ENCODE measurements at regions not wholly inside any gene's neighbourhood (a gene's known extent, or its start where the extent isn't known, plus 50 kb on each side); places are given as distances from the start of the nearest gene placed in this dataset.

GRCh38 chr5:174448662-174449061 is 275.7 kb upstream of the MSX2 start:
- DNase-seq (ENCODE audit: insufficient read length, low spot score) (no peak), FAIRE-seq (no peak)
- TF ChIP-seq, protein P1, sequence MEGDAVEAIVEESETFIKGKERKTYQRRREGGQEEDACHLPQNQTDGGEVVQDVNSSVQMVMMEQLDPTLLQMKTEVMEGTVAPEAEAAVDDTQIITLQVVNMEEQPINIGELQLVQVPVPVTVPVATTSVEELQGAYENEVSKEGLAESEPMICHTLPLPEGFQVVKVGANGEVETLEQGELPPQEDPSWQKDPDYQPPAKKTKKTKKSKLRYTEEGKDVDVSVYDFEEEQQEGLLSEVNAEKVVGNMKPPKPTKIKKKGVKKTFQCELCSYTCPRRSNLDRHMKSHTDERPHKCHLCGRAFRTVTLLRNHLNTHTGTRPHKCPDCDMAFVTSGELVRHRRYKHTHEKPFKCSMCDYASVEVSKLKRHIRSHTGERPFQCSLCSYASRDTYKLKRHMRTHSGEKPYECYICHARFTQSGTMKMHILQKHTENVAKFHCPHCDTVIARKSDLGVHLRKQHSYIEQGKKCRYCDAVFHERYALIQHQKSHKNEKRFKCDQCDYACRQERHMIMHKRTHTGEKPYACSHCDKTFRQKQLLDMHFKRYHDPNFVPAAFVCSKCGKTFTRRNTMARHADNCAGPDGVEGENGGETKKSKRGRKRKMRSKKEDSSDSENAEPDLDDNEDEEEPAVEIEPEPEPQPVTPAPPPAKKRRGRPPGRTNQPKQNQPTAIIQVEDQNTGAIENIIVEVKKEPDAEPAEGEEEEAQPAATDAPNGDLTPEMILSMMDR (IDR thresholded peaks at IDR 0.05; ENCODE audit: insufficient read depth, missing control alignments): no peak

- FAIRE-seq (no peak), DNase-seq (ENCODE audit: insufficient read length, low spot score) (no peak)
- TF ChIP-seq, protein P1 (IDR thresholded peaks at IDR 0.05; ENCODE audit: insufficient read depth, missing control alignments): no peak
These were observed 270.7 kb upstream of the MSX2 start for GRCh38 chr5:174453690-174454089.

DNA sequence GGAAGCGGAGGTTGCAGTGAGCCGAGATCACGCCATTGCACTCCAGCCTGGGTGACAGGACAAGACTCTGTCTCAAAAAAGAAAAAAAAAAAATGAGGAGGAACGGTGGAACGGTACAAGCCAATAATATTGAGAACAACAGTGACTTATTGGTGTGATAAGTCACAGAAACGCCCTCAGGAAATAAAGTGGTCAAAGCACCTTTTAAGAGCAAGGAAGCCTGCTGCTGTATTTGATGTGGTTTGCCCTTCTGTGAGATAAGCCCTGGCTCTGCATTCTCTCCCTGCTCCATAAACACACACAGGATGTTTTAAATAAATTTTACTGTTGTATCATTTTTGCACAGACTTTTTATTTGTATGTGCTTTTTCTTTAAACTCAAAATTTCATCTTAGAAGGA is 269.9 kb upstream of the MSX2 start:
- no peak for DNase-seq (ENCODE audit: insufficient read length, low spot score)
- TF ChIP-seq, protein P1 (IDR thresholded peaks at IDR 0.05; ENCODE audit: insufficient read depth, missing control alignments): no peak
- no peak for FAIRE-seq

DNA sequence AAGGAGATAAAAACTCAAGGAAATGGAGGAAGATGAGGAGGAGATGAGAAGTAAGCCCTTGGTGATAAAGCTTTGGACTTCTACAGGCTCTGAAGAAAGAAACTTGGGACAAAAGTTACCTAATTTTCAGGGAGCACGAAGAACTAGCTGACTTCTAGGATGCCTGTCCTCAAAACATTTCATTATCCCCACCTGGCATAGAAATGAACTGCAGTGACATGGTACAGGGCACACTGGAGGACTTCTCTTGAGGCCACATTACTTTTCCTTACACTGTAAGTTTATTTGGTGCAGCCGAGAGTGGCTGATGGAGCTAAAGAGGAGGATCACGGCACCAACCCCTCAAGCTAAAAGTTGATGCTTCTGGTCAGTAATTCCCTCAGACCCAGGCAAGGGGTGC is 269.5 kb upstream of the MSX2 start:
- FAIRE-seq (no peak), DNase-seq (ENCODE audit: insufficient read length, low spot score) (no peak)
- TF ChIP-seq, protein P1 (IDR thresholded peaks at IDR 0.05; ENCODE audit: insufficient read depth, missing control alignments): no peak

GRCh38 chr5:174455301-174455700 is 269.1 kb upstream of the MSX2 start:
- TF ChIP-seq, protein P1 (IDR thresholded peaks at IDR 0.05; ENCODE audit: insufficient read depth, missing control alignments): no peak
- FAIRE-seq (no peak), DNase-seq (ENCODE audit: insufficient read length, low spot score) (no peak)

- DNase-seq (ENCODE audit: insufficient read length, low spot score) (no peak), FAIRE-seq (no peak)
- TF ChIP-seq, protein P1 (IDR thresholded peaks at IDR 0.05; ENCODE audit: insufficient read depth, missing control alignments): no peak
These were observed 267.2 kb upstream of the MSX2 start for GRCh38 chr5:174457141-174457678.

GRCh38 chr5:174459071-174459702 is 265.2 kb upstream of the MSX2 start:
- DNase-seq (ENCODE audit: insufficient read length, low spot score): no peak
- no peak for FAIRE-seq
- TF ChIP-seq, protein P1 (IDR thresholded peaks at IDR 0.05; ENCODE audit: insufficient read depth, missing control alignments): no peak

All from D721Med (cell line).